Neural progenitor cell (in vitro differentiated cells): ENCODE measurements at regions not wholly inside any gene's neighbourhood (a gene's known extent, or its start where the extent isn't known, plus 50 kb on each side); places are given as distances from the start of the nearest gene placed in this dataset.

Source experiments
- CTCF ChIP-seq: fragments of 200-600 bp; sonication (generic); IDR thresholded peaks from 2 replicates; pipeline ENCODE4 v1.5.1; 2017; ENCODE audit warnings: antibody characterized with exemption, mild to moderate bottlenecking
- EZH2phosphoT487 ChIP-seq: fragments of 200-600 bp; sonication (generic); IDR thresholded peaks from 2 replicates; pipeline ENCODE4 v1.6.1; 2017; ENCODE audit warnings: antibody characterized with exemption

DNA sequence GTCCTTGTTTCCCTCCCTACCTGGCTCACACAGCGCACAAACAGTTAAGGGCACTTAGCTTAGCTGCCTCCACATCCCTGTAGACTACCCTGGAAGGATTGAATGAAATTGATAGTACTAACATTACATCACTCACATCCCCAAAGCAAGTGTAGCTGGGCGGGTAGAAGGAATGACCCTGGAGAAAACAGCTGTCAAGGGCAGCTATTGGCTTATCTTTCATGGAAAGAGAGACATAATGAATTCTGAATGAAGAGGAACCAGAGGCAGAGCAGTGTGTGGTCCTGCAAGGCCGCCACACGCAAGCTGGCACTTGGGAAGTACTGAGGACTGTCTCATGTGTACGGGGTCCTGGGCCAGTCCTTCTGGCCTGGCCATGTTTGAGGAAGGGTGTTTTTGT, 369.6 kb upstream of the RGMA start:
- TF ChIP-seq CTCF = no peak
- TF ChIP-seq EZH2phosphoT487 = no peak
